DMS114 treated with DMSO at 0.1 percent for 48 hours (cell line): ENCODE measurements at regions not wholly inside any gene's neighbourhood (a gene's known extent, or its start where the extent isn't known, plus 50 kb on each side); places are given as distances from the start of the nearest gene placed in this dataset.

Experiments used
- DNase-seq: peaks from one replicate; lab custom pipeline; 2025; ENCODE audit not compliant: unreplicated experiment; lab: John Stamatoyannopoulos, UW

DNA sequence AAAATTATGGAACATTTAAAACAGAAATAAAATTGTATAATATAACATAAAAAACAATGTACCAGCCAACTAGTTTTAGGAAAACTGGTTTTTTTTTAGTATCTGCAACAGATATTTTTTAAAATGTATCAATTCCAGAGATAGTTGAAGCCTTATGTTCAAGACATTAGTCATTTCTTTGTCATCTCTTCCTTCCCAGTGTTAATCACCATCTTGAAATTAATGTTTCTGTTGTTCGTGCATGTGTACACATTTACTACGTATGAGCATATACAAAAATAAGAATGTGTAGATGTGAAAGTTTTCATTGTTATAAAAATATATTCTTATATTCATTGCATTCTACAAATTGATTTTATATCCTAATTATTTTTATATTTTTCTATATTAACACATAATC lies 1062.1 kb downstream of the SLC6A15 start:
- no peak for DNase-seq

DNA sequence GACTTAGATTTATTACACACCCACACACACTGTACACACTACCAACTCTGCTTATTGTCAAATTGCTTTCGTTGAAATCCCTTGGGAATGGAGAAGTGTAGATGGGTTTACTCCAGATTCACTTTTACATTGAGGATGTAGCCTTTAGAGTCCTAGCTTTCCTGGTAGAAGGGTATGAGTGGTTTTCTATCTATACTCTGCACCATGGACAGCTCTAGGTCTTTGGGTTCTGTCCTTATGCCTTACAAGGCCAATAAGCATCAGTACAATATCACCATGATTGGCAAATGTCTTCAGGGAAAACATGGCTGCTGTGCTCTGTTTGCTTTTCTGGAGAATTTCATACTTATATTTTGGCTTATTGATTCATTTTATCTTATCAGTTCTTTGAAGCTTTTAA lies 1063.9 kb downstream of the SLC6A15 start:
- DNase-seq, result no peak

DNA sequence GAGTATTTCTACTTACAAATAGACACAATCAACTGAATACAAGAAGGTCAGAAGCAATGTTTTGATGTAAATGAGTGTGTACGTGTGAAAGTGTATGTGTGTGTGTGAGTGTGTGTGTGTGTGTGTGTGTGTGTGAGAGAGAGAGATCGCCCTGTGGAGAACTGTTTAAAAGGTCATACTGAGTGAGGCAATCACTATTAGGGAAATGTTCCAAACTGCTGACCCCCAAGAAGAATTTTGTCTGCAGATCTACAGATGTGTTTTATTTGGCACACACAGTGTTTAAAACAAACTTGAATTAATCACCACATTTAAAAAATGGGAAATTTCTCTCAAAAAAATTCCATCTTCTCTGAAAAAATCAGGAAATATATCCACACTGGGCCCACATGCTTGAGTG lies 1069.1 kb downstream of the SLC6A15 start:
- no peak for DNase-seq

DNA sequence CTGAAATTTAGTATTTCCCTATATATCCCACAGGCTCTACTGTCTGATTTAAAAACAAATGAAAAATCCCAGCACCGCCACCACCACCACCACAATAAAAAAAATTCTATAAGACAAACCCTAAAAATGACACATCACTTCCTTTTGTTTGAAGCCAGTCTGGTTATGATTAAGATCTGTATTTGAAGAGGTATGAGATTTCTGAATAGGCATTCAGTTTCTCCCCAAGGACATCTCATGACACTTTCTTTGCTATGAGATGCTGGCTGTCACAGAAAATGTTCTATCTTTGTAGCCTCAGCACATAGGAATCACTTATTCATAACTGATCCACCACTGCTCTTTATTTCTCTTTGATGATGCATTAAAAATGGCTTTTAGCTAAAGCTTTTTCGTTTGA lies 1071.0 kb downstream of the SLC6A15 start:
- no peak for DNase-seq

DNA sequence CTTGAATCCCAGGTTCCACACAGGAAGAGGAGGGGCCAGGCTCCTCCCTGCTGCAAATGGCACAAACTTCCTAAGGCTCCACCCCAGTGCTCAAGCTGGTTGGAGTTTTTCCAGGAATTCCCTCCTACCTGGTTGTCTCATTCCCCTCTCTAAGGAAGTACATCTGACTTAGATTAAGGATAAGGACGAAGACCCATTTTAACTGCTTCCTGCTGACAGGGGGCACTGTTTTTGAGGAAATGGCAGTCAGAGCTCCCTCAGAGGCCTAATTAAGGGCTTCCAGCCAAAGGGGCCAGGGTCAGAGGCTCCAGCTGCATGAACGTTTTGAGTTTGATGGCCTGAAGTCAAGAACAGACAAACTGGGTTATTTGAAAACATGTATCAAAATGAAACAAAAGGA lies 1084.7 kb downstream of the SLC6A15 start:
- DNase-seq, result no peak

DNA sequence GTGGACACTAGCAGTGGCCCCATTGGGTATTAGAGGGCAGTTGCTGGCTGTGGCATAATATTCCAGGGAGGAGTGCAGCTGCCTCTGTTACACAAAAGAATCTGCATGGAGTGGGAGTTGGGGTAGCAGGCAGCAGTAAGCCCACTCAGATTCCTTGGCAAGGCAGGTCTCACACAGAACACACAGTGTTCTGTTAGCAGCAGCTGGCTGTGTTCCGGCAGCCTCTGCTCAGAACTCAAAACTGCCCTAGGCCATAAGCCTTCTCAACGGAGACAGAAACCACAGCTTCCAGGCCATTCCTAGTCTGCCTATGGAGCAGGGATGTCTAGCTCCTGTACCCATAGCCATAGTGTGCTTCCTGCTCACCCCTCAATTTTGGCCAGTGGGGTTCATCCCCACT lies 1085.4 kb downstream of the SLC6A15 start:
- DNase-seq, result no peak

DNA sequence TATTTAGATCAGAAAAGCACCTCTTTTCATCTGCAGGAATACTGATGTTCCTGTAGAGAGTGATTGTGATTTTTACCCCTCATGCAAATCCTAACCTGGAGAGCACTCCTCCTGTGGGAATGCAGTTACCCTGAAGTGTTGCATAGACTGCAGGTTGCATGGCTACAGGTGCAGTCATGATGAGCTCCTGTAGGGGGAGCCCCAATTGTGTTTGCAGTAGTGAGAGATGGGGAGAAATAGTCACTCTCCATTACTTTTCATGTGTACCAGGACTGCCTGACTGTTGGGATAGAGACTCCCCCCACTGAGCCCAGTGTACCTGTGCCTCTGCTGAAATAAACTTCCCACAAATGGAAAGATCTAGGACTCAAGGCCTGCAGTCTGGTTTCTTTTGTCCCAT lies 1086.5 kb downstream of the SLC6A15 start:
- DNase-seq, result no peak

DNA sequence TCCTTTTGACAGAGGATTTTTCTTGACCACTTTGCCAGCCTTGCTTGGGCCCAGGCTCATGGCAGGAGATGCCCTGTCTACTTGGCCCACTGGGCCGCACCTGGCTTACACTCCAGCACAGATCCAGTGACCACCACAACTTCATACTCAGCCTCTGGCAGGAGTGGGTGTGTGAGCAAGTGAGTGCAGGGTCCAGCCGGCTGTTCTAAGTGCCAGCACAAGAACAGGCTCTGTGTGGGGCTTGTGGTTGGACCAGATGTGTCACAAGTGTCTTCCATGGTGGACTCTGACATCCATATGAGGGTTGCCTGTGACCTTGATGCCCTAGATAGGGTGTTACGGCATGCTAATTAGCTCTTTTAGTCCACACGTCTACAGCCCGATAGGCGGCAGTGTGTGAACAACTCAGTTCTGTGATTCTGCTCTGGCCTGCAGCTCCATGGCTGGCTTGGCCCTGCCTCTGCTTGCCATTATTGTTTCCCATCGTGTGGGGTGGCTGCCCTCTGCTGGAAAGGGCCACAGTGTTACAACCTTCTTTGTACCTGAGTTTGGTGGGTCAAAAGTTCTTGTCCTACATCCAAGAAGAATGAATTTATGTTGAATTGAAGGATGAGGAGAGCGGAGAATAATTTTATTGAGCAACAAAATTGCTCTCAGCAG lies 1089.1 kb downstream of the SLC6A15 start:
- DNase-seq, result no peak

DNA sequence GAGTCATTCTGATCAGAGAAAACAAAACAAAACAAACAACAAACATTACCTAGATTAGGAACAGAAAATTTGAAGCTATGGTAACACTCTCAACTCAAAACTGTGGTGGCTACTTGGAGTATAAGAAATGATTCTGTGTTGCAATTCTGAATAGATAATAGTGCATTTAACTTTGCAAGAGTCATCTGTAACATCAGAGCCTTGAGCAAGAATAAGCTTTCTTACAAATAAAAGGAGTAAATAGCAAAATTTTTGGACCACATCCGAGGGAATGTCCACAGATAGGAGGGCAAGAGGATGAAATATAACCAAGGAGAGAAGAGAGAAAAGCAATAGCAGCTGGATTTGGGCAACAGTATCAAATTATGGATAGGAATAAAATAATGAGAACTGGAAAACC lies 1090.6 kb downstream of the SLC6A15 start:
- no peak for DNase-seq

DNA sequence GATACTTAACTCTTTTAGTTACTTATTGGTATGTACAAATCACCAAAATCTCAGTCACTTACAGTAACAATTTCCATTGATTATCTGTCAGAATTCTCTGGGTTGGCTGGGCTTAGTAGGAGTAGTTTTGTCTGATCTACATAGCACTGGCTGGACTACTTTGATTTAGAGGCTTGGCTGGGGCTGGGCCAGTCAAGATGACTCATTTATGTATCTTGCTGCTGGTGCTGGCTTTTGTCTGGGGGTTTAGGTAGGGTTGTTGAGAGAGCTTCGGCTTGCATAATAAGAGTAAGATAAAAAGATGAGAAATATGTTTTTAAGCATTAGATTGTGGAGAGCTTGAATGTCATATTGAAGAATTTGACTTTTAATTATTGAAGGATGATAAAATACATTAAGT lies 1093.7 kb downstream of the SLC6A15 start:
- DNase-seq, result no peak

DNA sequence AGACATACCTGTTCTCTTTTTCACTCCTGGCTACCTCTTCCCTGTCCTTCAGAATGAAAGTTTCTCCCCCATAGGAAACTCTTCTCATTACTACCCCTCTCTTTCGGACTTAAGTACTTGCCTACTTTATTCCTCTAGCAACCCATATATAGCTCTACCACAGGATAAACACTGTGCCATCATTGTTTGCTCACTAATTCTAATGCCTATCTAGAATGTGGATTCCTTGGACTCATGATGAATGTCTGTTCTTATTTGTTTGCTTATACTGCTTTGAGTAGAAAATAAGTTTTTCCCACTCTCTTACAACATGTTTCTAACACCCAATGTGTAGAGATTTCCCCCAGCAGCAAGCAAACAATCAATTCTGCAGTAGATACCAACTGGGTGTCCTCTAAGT lies 1094.9 kb downstream of the SLC6A15 start:
- no peak for DNase-seq

DNA sequence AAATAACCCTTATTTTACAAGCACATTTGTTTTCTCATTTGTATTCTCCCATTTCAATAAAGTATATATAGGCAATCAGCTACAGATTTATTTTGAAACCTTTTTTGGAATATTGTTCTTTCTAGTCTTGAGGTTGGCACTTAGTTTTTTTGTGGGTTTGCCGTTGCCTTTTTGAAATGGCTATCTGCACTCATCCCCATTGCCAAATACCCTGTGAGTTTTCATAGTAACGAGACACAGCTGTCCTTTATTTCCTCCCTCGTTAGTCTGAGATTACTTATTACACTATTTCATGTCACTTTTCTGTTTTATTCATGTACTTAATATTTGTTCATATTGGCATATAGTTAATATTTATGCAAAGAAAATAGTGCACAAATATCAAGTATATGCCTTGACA lies 1104.0 kb downstream of the SLC6A15 start:
- DNase-seq, result no peak

DNA sequence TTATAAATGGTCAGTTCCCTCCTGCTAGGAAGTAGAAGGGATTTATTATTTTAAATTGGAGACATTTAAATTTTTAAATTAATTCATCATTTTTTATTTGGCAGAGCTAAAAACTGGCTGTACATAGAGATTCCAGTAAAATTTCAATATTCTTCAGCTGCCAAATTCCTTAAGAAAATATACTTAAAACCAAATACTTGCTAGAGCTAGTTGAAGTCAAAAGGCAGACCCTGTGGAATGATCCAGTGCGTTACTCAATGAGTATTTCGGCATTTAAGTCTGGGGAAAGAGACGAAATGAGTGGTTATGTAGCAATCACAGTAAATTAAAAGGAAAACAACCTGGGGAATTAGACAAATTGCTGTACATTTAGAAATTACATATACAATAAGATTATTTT lies 1104.7 kb downstream of the SLC6A15 start:
- no peak for DNase-seq

DNA sequence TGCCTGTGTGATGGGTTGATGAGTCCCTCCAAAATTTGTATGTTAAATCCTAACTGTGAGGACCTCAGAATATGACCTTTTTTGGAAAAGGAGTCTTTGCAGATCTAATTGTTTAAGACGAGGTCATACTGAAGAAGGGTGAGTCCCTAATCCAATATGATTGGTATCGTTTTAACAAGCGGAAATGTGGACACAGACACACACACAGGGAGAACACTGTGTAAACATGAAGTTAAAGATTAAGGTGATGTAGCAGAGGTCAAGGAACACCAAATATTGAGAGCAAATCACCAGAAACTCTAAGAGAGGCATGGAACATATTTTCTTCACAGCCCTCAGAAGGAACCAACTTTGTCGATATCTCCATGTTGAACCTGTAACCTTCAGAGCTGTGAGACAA lies 1106.7 kb downstream of the SLC6A15 start:
- DNase-seq, result no peak

DNA sequence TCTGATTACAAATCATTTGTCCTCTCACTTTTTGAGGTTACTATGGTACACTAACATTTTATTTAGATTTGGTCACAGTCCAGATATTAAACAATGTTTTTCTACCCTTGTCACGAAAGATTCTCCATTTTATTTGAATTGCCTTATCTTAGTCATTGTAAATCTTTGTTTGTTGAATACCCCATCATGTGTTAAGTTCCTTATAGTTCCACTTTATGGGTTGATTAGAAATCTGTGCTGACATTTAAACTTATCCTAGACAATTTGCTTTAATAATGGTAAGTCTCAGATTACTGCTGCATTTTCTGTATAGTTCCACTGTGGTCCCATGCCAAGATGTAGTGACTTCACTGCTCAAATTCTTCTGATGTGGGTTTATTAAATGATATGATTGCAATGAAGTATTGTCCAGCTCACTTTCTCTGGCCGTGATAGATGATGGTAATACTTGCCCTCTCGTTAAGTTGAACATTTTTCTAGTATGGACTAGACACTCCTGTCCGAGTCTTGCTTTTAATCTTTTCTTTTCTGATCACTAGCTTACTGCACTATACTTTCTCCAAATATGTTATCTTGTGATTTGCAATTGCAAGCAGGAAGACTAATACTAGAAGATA lies 1107.3 kb downstream of the SLC6A15 start:
- DNase-seq, result no peak

DNA sequence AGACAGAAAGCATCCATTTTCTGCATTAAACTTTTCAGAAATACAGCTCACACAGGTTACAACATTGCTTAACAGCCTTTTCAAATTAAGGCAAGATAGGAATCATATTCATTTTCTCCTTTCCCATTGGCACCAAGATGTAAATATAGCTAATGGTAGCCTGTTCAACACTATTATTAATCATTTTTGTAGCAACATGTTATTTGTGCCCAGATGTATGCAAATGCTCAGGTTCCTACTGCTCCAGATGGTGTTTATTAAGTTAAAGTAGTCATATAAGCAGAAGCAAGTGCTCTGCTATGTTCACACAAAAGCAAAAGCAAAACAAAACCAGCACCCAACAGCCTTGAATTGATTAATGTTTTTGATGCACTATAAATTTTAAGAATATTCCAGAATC lies 1110.6 kb downstream of the SLC6A15 start:
- no peak for DNase-seq

DNA sequence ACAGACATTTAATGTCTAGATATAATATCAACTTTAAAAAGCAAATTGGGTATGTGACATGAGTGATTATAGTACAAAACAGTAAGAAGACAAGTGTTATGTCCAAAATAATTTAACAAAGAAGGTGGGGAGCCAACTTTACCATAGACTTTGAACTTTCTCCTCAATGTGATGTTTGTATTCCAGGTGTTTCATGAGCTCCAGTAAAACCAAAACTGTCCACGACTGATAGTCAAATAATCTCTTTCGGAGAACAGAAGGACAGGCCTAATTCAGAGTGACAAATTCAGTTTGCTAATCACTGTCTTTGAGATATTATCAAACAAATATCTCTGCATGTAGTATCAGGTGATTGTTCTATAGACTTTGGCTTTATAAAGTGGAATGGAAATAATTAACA lies 1112.6 kb downstream of the SLC6A15 start:
- DNase-seq, result no peak

DNA sequence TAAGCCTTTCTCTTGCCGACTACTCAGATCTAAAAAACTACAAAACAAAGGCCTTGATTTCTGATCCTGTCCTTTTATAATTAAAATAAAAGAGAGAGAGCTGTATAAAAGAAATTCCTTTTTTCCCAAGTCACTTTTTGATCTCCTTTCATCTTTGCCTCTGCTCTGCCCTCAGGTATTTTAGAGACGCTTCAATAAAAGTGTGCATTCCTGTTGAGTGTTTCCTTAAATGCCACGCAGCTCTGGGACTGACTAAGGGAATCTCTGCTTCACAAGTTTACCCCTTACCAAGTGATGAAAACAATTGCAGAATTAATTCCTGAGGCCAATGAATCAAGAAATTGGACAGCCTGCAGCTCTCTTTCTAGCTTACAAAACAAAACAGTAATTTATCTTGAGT lies 1109.8 kb downstream of the TMTC2 start:
- no peak for DNase-seq

DNA sequence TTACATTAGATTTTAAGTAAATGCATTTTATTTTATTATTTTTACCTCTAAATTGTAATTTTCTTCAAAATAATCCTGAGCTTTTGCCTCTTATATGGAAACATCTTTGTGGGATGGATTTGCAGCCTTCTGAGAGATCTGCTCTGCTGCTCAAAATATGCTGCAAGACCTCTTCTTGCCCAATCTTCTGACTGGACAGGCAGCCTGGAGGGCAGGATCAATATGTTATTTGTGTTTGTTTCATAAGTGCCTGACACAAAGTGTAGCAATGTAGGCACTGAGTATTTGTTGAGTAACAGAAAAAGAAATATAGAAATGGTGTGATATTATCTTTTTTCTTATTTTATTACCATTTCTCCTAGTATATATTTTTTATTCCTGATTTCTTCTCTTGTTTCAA lies 1106.9 kb downstream of the TMTC2 start:
- DNase-seq, result no peak

DNA sequence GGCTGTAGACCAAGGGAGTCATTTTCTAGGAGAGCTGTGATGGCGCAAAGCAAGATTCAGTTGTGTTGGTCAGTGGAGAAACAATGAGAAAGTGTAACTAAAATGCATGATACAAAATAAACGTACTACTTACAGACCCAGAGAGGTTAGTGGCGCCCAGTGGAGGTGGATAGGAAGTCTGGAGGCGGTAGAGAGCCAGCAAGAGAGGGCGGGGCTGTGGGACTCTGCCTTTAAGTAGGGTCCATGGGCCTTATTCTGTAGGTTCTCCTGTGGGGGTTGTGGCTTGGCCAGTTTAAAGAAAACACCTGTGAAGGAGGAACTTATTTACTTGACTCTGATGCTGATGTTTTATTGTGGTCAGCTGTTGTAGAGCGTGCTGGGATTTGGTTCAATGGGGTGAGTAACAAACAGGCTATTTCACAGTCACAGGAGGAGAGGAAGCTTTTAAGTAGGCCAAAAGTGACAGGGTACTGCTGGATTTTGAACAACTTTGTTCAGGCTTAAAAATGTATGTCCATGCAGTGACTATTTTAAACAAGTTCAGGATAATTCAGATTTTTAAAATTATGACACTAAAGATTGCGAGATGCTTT lies 1097.7 kb downstream of the TMTC2 start:
- DNase-seq, result no peak

DNA sequence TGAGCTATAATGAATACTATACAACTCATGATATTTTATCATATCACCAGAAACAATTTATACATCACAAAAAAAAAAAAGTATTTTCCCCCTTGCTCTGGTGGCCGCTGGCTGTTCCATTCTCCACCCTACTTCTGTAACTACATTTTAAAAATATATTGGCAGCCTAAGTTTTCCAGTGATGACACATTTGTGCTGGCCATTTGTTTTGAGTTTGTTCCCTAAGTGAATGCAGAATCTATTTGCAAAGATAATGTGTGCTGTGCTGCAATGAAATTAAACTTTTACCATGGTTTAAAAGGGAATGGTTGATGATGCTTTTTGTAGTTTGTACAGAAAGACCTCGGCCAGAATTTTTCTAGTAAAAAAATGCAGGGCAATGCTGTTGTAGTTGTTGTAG lies 1092.8 kb downstream of the TMTC2 start:
- no peak for DNase-seq

DNA sequence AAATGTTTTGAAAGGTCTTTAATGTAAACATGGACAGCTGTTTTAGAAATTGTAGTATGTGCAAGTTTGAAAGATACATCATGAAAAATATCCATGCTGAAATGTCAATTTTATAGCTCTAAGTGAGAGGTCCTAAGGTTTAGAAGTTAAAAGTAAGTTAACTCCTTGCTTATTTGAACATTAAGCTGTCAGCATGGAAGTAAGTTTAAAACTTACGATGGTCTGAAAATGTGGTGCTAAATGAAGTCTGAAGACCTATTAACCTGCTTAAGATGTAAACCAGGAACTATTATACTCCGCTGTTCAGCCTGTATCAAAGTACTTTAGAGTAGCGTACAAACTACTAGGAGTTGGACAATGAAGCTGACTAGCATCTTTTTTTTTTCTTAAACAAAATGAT lies 1082.4 kb downstream of the TMTC2 start:
- DNase-seq, result no peak

DNA sequence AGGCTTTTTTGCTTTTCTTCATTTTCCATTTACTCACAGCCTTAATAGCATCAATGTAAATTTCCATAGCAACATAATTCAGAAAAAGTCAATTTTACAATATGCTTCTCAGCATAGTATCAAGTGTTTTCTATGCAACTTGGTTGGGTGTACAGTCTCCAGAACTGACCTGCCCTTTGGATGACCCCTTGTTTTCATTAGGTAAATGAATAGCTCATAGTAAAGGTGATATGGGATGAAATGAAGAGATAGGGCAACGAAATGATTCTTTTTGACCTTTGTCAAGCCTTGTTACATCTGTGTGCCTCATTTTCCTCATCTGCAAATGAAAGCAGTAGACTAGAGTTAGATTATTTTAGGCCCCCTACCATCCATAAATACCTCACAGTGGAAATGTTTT lies 1081.0 kb downstream of the TMTC2 start:
- no peak for DNase-seq
